ENCODE measurements at regions not wholly inside any gene's neighbourhood (a gene's known extent, or its start where the extent isn't known, plus 50 kb on each side); places are given as distances from the start of the nearest gene placed in this dataset.
"Not testable (repeated sequence)": the region's sequence is repeated elsewhere in the genome, so short reads cannot be mapped to it uniquely, and the experiment has no call there.

- not testable (repeated sequence) for DNase-seq (ENCODE audit: low read depth)
Observed at GRCh38 chr15:81775779-81776178, 270.0 kb downstream of the MEX3B start.

DNA sequence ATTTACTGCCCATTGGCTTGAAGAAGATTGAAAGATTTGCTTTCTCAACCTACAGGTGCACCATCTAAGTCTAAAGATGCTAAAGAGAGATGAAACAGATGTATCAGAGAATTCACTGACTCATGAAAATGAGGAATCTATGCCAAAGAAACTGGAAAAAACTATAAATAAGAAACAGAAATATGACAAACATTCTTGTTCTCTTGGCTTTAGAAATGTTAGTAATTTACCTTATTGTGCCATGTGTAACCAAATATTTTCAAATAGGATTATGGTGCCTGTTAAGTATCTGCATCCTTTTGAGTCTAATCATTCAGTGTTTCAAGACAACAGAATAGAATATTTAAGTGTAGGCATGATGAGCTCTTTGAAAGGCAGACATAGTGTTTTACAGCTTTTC lies 271.5 kb downstream of the MEX3B start:
- DNase-seq (ENCODE audit: low read depth): no peak

DNA sequence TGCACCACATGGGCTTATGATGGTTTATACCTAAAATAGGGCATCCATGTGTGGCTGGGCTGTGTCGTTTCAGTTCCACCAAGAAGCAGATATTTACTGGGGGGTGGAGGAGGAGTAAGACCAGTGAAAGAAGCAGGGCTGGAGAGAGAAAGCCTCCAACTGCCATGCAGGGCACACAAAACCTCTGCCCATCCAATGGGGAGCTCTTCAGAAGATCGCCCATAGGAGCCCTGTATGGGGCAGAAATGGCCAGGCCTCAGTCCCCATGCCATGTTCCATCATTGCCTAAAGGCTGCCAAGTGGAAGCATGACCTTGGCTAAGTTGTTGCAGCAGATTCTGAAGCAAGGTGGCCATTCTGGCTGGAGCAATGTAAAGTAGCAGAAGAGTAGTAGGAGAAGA lies 277.0 kb downstream of the MEX3B start:
- DNase-seq (ENCODE audit: low read depth): no peak

GRCh38 chr15:81766829-81767475 lies 278.9 kb downstream of the MEX3B start:
- DNase-seq (ENCODE audit: low read depth): no peak

GRCh38 chr15:81765816-81766215 lies 280.0 kb downstream of the MEX3B start:
- DNase-seq (ENCODE audit: low read depth): no peak

DNA sequence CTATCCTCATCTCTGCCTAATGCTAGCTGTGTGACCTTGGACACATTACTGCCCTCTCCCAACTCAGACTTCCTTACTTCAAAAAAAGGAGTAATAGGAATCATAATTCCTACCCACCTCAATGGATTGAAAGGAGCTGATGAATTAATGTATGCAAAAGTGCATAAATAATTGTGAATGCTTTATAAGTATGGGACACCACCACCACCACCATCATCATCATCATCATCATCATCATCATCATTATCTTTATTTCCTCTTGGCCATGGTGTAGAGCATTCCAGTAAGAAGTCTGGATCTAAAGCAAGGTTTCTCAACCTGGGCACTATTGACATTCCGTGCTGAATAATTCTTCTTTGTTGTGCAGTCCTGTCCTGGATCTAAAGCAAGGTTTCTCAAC lies 282.5 kb downstream of the MEX3B start:
- no peak for DNase-seq (ENCODE audit: low read depth)

DNA sequence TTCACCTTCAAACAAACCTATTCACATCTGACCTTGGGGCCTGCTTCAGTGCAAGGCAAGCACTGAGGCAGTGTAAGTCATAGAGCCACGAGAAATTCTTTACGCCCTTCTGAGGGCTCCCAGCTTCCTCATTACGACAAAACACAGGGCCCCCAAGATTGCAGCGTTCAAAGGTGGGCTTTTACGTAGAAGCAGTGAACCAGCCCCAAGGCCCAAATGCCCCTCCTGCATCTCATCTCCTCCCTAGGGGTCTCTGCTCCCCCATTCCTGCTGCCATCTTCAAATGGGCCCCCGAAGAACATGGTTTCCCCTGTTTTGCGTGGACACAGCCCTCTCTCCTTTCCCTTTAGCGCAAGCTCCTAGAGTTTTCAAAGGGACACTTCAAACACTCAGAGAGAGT lies 285.1 kb downstream of the MEX3B start:
- no peak for DNase-seq (ENCODE audit: low read depth)

DNA sequence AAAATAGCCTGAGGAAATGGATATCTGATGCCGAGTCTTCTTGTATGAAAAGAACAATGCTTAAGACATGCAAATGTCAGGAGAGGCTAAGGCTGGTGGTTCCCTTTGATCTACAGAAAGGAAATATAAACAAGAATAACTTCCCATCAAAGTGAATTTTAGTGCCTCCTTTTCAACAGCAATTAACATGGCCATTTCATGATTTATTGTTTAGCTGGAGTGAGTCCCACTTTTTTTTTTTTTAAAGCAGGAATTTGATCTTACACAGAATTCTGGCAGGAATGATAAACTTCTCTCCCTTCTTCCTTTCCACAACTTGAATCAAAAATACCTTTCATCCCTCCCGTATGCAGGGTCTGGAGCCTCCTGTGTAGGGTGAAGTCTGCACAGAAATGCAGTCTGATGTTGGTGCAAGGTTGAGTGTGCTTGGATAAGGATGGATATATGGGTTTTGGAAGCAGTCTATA lies 287.0 kb downstream of the MEX3B start:
- no peak for DNase-seq (ENCODE audit: low read depth)

- DNase-seq (ENCODE audit: low read depth): no peak
Observed at GRCh38 chr15:81755626-81756025, 290.2 kb downstream of the MEX3B start.

DNA sequence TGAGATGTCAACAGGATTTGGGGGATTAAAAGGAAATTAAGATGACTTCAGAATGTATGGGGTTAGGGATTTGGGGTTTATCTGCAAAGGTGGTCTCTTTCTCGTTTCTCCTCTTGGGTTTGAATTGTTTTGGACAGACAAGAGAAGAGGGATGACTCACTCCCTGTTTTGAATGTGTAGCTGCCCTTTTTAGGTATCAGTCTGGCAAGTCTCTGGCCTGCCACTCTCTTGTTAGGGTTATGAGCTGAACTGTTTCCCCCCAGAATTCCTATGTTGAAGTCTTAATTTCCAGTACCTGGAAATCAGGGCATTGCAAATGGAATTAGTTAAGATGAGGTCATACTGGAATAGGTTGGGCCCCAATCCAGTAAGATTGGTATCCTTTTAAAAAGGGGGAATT lies 291.7 kb downstream of the MEX3B start:
- DNase-seq (ENCODE audit: low read depth): no peak

GRCh38 chr15:81752974-81753373 lies 292.8 kb downstream of the MEX3B start:
- no peak for DNase-seq (ENCODE audit: low read depth)

DNA sequence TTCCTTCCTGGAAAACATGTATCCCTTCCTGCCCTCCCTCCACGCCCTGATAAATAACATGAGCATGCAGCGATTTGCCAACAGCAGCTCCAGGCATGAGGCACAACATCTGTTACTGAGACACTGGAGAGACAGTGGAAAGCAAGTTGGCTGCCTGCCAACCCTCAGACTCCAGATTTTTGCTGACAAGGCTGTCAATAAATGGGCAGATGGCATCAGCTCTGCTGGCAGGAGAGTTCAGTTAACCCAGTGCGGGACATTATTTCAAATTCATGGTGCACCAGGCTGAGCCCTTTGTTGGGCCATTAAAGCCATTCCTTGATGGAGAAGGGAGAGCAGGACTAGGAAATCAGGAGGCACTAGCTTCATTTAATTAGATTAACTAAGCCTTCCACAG lies 293.3 kb downstream of the MEX3B start:
- no peak for DNase-seq (ENCODE audit: low read depth)

DNA sequence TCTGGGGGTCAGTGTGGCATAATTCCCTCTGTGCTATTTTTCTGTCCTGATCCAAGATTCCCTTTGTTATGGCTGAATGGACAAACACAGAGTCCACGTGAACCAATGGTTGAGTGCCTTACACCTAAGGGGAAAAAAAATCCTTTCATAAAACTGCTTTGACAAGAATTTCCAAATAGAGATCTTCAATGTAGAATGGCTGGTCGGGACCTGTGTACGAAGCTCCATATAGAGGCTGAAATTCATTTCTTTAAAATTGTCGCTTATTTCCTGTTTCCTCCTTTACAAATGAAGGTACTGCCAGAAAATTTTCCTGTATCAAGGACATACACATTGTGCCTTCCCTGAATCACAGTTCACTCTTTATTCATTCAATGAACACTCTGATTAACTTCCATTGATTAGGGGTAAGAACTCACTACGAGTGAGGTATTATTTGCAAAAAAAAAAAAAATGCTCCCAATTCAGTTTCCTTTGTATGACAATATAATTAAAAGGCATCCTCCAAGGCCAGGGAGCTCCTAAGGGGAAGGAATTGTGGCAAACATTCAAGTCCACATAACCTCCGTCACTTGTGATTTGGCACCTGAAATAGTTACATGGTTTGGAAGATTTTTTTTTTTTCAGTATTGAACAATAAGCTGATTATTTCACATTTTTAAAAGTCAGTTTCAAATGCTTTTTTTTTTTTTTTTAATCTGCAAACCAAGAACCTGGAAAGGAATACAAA lies 293.8 kb downstream of the MEX3B start:
- no peak for DNase-seq (ENCODE audit: low read depth)

DNA sequence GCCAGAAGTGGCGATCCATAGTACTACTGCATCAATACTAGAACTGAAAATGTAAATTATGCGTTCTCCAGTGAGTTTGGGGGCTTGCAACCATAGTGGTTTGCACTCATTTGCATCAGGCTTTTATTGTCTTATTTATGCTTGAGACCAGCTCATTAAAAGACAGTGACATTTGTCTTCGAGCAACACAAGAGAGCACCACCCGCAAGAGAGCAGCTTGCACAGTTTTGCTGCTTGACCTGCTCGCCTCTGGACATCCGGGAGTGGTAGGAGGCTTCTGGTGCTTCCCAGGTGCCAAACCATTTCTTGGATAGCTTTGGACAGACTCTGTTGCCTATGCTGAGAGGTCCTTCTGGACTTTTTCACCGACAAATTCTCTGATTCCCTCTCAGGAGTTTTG lies 294.6 kb downstream of the MEX3B start:
- DNase-seq (ENCODE audit: low read depth): no peak

- DNase-seq (ENCODE audit: low read depth): no peak
Observed at GRCh38 chr15:81749716-81750375, 296.0 kb downstream of the MEX3B start.

GRCh38 chr15:81747482-81747881 lies 298.3 kb downstream of the MEX3B start:
- no peak for DNase-seq (ENCODE audit: low read depth)

DNA sequence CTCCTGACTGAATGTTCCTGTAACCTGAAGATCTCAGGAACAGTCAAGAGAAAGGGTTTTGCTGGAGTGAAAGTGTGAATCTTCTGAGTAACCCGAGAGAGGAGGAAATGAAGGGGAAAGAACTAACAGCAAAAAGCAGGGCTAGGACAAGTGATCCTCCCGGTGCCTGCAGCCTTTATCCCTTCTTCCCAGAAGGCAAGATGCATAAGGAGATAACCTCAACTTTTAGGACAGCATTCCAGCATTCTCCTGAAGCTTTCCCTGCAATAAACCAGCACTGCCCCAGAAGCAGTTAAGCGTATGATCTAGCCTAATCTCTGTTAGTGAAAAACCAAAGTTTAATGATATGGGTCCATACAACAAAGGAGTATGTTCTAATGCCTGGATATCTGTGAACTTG lies 298.8 kb downstream of the MEX3B start:
- no peak for DNase-seq (ENCODE audit: low read depth)

GRCh38 chr15:81744364-81744763 lies 301.5 kb downstream of the MEX3B start:
- DNase-seq (ENCODE audit: low read depth): no peak

- DNase-seq (ENCODE audit: low read depth): no peak
Observed at GRCh38 chr15:81740416-81740815, 305.4 kb downstream of the MEX3B start.

- DNase-seq (ENCODE audit: low read depth): no peak
Observed at GRCh38 chr15:81729340-81729739, 316.5 kb downstream of the MEX3B start.

DNA sequence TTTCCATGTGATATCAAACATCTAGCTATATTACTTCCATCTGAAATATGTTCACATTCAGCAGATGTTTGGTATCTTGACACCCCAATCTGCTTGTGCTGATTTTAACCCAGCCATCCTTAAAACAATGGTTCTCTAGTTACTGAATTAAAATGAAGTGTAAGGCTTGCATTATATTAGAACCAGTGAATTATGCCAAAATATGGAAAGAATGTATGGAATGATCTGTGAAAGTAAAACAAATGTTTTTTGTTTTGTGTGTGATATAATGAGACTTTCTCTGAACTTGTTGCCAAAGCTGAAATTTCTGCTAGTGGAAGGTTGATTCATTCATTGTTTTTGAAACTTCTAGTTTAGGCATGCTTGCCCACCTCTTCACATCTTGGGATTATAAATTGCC lies 317.1 kb downstream of the MEX3B start:
- no peak for DNase-seq (ENCODE audit: low read depth)

GRCh38 chr15:81725590-81725989 lies 320.2 kb downstream of the MEX3B start:
- no peak for DNase-seq (ENCODE audit: low read depth)

- DNase-seq (ENCODE audit: low read depth): no peak
Observed at GRCh38 chr15:81724536-81724935, 321.3 kb downstream of the MEX3B start.
